ENCODE measurements at regions not wholly inside any gene's neighbourhood (a gene's known extent, or its start where the extent isn't known, plus 50 kb on each side); places are given as distances from the start of the nearest gene placed in this dataset.
"Not testable (repeated sequence)": the region's sequence is repeated elsewhere in the genome, so short reads cannot be mapped to it uniquely, and the experiment has no call there.

GRCh38 chr1:55313903-55314302 is 98.7 kb upstream of the USP24 start:
- Mint-ChIP-seq H3K27me3 (peaks cover under 1% of the 10 kb centered on the region), H3K27ac (no peak overlapping the region)
- CTCF ChIA-PET: no interaction called here

GRCh38 chr1:55311979-55312378 is 96.8 kb upstream of the USP24 start:
- no peak overlapping the region for H3K4me3 Mint-ChIP-seq
- no peak for DNase-seq
- peaks cover 14% of the 10 kb centered on the region for H3K27me3 Mint-ChIP-seq
- CTCF ChIA-PET: interaction anchor here (1.5 kb wide), 1 partner anchor 28 kb away, joined by 3 read pairs; no protein-coding TSS in a partner anchor
- no peaks in the 10 kb centered on the region for H3K36me3 Mint-ChIP-seq
- H3K9me3 Mint-ChIP-seq: no peaks in the 10 kb centered on the region
- H3K27ac Mint-ChIP-seq: no peak overlapping the region
- H3K4me1 Mint-ChIP-seq: no peaks in the 10 kb centered on the region

More at GRCh38 chr1:55313903-55314302, 98.7 kb upstream of the USP24 start:
- H3K36me3 Mint-ChIP-seq: no peaks in the 10 kb centered on the region
- H3K9me3 Mint-ChIP-seq: no peaks in the 10 kb centered on the region
- DNase-seq: no peak
- no peaks in the 10 kb centered on the region for H3K4me1 Mint-ChIP-seq
- no peak overlapping the region for H3K4me3 Mint-ChIP-seq

DNA sequence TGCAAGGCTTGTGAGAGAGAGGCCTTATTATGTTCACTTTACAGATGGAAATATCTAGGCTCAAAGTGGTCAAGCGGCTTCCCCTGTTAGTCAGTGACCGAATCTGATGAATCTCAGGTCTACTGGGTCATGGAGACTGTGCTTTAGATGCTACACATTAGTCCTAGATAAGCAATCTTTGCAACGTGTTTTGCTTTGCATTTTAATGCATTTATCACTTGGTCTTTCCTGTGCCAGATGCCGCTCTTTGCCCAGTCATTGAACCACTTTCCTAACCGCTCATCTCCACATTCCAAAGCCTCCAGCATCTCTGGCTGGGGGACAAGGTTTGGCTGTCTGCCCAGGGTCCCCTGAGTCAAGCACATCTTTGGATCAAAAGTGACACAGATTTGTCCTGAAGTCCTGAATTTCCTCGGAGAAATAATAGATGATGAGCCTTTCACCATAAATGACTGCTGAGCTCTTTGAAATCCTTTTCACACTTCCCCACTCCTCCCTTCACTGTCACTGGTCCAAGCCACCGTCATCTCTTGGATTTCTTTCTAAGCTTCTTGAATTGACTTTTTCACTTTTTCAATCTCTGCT is 96.0 kb upstream of the USP24 start:
- no peaks in the 10 kb centered on the region for H3K9me3 Mint-ChIP-seq
- DNase-seq: no peak
- H3K36me3 Mint-ChIP-seq: no peaks in the 10 kb centered on the region
- no peaks in the 10 kb centered on the region for H3K4me1 Mint-ChIP-seq
- H3K27me3 Mint-ChIP-seq: peaks cover 14% of the 10 kb centered on the region
- CTCF ChIA-PET: interaction anchor here (1.5 kb wide), 1 partner anchor 28 kb away, joined by 3 read pairs; no protein-coding TSS in a partner anchor
- H3K27ac Mint-ChIP-seq: no peak overlapping the region
- H3K4me3 Mint-ChIP-seq: no peak overlapping the region

DNA sequence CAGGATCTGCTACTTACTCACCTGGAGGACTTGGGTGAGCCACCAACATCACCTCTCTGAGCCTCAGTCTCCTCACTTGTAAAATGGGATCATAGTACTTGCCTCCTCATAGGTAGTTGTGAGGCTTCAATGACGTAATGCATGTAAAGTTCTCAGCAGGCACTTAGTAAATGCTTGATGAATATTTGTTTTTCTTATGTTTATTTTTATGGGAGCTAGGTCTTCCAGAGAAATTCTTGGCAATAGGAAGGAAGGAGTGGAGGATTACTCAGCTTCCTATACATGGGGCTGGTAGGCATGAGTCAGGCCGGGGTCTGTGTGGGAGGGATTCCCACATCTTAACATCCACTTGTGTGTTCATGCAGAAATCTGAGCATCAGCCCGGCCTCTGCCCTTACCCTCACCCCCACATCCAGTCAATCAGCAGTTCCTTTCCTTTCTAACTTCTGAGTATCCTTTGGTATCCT is 95.4 kb upstream of the USP24 start:
- Mint-ChIP-seq H3K4me3 (no peak overlapping the region), H3K36me3 (no peaks in the 10 kb centered on the region), H3K4me1 (no peaks in the 10 kb centered on the region), H3K9me3 (no peaks in the 10 kb centered on the region), H3K27ac (no peak overlapping the region), H3K27me3 (peaks cover 17% of the 10 kb centered on the region)
- CTCF ChIA-PET: interaction anchor here (1.5 kb wide), 1 partner anchor 27 kb away, joined by 3 read pairs; no protein-coding TSS in a partner anchor
- DNase-seq: no peak

DNA sequence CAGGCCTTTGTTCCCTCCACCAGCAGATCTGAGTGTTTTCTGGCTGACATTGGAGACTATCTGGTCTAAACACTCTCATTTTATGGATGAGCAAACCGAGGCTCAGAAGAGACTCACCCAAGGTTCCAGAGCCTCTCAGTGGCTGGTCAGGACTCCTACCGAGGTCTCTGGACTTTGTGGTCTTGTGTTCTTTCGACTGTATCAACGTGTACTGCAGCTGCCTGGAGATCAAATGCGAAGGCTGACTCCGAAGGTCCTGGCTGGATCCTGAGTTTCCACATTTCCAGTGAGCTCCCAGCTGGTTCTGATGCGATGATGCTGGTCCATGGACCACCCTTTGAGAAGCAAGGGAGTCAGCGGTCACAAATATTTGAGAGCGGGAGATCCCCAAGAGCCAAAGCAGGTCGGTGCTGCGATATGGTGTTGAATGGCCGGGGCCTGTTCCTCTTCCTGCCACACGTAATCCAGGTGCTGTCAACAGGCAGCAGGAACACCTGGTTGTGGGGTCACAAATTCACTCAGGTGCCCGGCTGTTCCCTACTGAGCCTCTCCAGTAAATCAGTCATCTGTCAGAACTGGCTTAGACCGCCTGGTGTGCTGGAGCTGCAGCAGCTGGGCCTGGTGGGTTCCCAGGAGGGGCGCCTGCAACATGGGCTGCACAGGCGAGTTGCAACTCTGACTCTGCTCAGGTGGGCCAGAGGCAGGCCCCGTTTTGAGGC is 94.8 kb upstream of the USP24 start:
- no peaks in the 10 kb centered on the region for H3K36me3 Mint-ChIP-seq
- CTCF ChIA-PET: no interaction called here

GRCh38 chr1:55309053-55309452 is 93.9 kb upstream of the USP24 start:
- Mint-ChIP-seq H3K27ac (no peak overlapping the region), H3K4me1 (no peaks in the 10 kb centered on the region), H3K27me3 (peaks cover 24% of the 10 kb centered on the region), H3K4me3 (no peak overlapping the region), H3K9me3 (no peaks in the 10 kb centered on the region), H3K36me3 (no peaks in the 10 kb centered on the region)
- CTCF ChIA-PET: no interaction called here
- DNase-seq: no peak

More for the DNA sequence above, 94.8 kb upstream of the USP24 start:
- Mint-ChIP-seq H3K4me3 (no peak overlapping the region), H3K27ac (no peak overlapping the region), H3K9me3 (no peaks in the 10 kb centered on the region), H3K27me3 (peaks cover 17% of the 10 kb centered on the region), H3K4me1 (no peaks in the 10 kb centered on the region)
- no peak for DNase-seq

- no peaks in the 10 kb centered on the region for H3K4me1 Mint-ChIP-seq
- H3K27me3 Mint-ChIP-seq: peaks cover 24% of the 10 kb centered on the region
- DNase-seq: no peak
- no peaks in the 10 kb centered on the region for H3K36me3 Mint-ChIP-seq
- no peak overlapping the region for H3K4me3 Mint-ChIP-seq
- CTCF ChIA-PET: interaction anchor here (1.2 kb wide), 1 partner anchor 70 kb away, joined by 3 read pairs; no protein-coding TSS in a partner anchor
- no peaks in the 10 kb centered on the region for H3K9me3 Mint-ChIP-seq
- H3K27ac Mint-ChIP-seq: no peak overlapping the region
These were observed 90.6 kb upstream of the USP24 start for GRCh38 chr1:55305735-55306134.

DNA sequence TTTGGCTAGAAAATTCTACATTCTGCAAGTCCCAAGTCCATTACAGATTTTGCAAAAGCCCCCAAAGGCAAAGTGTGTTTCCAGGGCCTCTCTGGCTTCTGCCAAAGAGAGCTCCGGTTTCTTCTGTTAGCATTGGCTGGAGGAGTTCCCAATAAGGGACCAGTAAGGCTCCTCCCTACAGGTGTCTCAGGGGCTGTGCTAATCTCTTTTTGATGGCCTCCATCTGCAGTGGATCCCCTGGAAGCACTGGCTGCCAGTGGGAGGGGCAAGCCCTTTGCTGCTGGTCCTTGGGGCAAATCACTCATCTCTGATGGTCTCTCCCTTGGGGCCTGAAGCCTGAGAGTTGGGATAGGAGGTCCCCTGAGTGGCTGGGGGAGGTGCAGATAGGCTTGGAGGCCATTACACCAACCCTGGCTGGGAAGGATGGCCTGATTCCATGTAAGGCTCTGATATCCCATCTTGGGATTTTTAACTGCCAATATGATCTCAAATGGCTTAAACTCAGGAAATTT is 89.1 kb upstream of the USP24 start:
- no peaks in the 10 kb centered on the region for H3K9me3 Mint-ChIP-seq
- peaks cover 24% of the 10 kb centered on the region for H3K27me3 Mint-ChIP-seq
- no peaks in the 10 kb centered on the region for H3K4me1 Mint-ChIP-seq
- no peak for DNase-seq
- no peak overlapping the region for H3K4me3 Mint-ChIP-seq
- H3K36me3 Mint-ChIP-seq: no peaks in the 10 kb centered on the region
- CTCF ChIA-PET: no interaction called here
- H3K27ac Mint-ChIP-seq: no peak overlapping the region

- Mint-ChIP-seq H3K27me3 (peaks cover 15% of the 10 kb centered on the region), H3K27ac (no peak overlapping the region), H3K36me3 (no peaks in the 10 kb centered on the region), H3K4me1 (no peaks in the 10 kb centered on the region), H3K9me3 (no peaks in the 10 kb centered on the region), H3K4me3 (no peak overlapping the region)
- DNase-seq: no peak
- CTCF ChIA-PET: interaction anchor here (0.6 to 1.4 kb wide), 2 partner anchors 25 to 1282 kb away, joined by 3 read pairs; no protein-coding TSS in a partner anchor
These were observed 87.8 kb upstream of the USP24 start for GRCh38 chr1:55302972-55303371.

DNA sequence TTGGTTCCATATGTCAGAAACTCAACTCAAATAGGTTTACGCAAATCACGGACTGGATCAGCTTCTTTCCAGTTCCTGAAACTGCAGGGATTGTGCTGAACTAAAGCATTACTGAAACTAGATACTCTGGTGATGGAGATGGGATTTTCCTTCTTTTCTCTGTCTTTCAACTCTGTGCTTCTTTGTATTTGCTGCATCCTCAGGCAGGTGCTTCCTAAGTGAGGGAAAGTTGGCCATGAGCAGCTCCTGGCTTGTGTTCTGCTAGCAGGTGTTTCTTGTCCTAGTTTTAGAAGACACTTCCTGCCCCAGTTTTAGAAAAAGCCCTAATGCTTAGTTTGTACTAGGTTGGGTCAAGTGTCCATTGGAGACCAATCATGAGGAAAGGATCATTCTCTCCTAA is 86.7 kb upstream of the USP24 start:
- Mint-ChIP-seq H3K27ac (no peak overlapping the region), H3K4me1 (no peaks in the 10 kb centered on the region), H3K36me3 (no peaks in the 10 kb centered on the region), H3K27me3 (peaks cover 10% of the 10 kb centered on the region), H3K9me3 (no peaks in the 10 kb centered on the region), H3K4me3 (no peak overlapping the region)
- DNase-seq: no peak
- CTCF ChIA-PET: interaction anchor here (0.6 to 1.4 kb wide), 2 partner anchors 24 to 697 kb away, joined by 3 read pairs; no protein-coding TSS in a partner anchor

- no peak for DNase-seq
- Mint-ChIP-seq H3K9me3 (peaks cover 4% of the 10 kb centered on the region), H3K27me3 (peaks cover 10% of the 10 kb centered on the region), H3K4me1 (no peaks in the 10 kb centered on the region), H3K36me3 (no peaks in the 10 kb centered on the region), H3K27ac (no peak overlapping the region), H3K4me3 (no peak overlapping the region)
- CTCF ChIA-PET: no interaction called here
These were observed 85.8 kb upstream of the USP24 start for GRCh38 chr1:55300975-55301374.

- CTCF ChIA-PET: no interaction called here
- Mint-ChIP-seq H3K4me1 (no peaks in the 10 kb centered on the region), H3K9me3 (peaks cover 6% of the 10 kb centered on the region), H3K27me3 (no peaks in the 10 kb centered on the region), H3K36me3 (peaks cover 2% of the 10 kb centered on the region), H3K27ac (no peak overlapping the region), H3K4me3 (no peak overlapping the region)
- no peak for DNase-seq
These were observed 83.2 kb upstream of the USP24 start for GRCh38 chr1:55298167-55298894.

GRCh38 chr1:55296247-55296646 is 81.1 kb upstream of the USP24 start:
- not testable (repeated sequence) for H3K36me3 Mint-ChIP-seq

GRCh38 chr1:55289614-55290013 is 74.5 kb upstream of the USP24 start:
- Mint-ChIP-seq H3K27ac (no peak overlapping the region), H3K36me3 (peaks cover under 1% of the 10 kb centered on the region), H3K27me3 (peaks cover 3% of the 10 kb centered on the region), H3K4me1 (no peaks in the 10 kb centered on the region), H3K4me3 (no peak overlapping the region), H3K9me3 (no peaks in the 10 kb centered on the region)
- no peak for DNase-seq
- CTCF ChIA-PET: no interaction called here

More at GRCh38 chr1:55296247-55296646, 81.1 kb upstream of the USP24 start:
- DNase-seq, H3K27ac Mint-ChIP-seq, H3K27me3 Mint-ChIP-seq, H3K4me3 Mint-ChIP-seq, H3K9me3 Mint-ChIP-seq, CTCF ChIA-PET, H3K4me1 Mint-ChIP-seq: not testable (repeated sequence)
